Activated T-helper 1 cell treated with anti-CD3 and anti-CD28 coated beads, Interleukin-12 subunit alpha, Interleukin-12 subunit beta, Interleukin-2, Interleukin-4 antibody, amounts not matched to agents 30 ng/mL and 10 ng/mL and 1 ng/mL, durations not matched to agents 14 hours and 24 hours and 36 hours (primary cell): ENCODE measurements at regions not wholly inside any gene's neighbourhood (a gene's known extent, or its start where the extent isn't known, plus 50 kb on each side); places are given as distances from the start of the nearest gene placed in this dataset.

Source experiments
- DNase-seq: peaks from one replicate; pipeline ENCODE4 v3.0.0; 2021; ENCODE audit warnings: low spot score
- H3K27ac Mint-ChIP-seq: one replicate; pipeline ENCODE4 v1.8.0; 2021; ENCODE audit warnings: mild to moderate bottlenecking, mixed read lengths
- H3K27me3 Mint-ChIP-seq: one replicate; pipeline ENCODE4 v1.8.0; 2022; ENCODE audit warnings: mild to moderate bottlenecking, moderate library complexity, mixed read lengths; ENCODE audit not compliant: insufficient read depth
- H3K36me3 Mint-ChIP-seq: one replicate; pipeline ENCODE4 v1.8.0; 2021; ENCODE audit warnings: low read depth, mixed read lengths
- H3K4me1 Mint-ChIP-seq: one replicate; pipeline ENCODE4 v1.8.0; 2021; ENCODE audit warnings: low read depth, mixed read lengths
- H3K4me3 Mint-ChIP-seq: one replicate; pipeline ENCODE4 v1.8.0; 2021; ENCODE audit warnings: mild to moderate bottlenecking, moderate library complexity, mixed read lengths
- H3K9me3 Mint-ChIP-seq: one replicate; pipeline ENCODE4 v1.8.0; 2021; ENCODE audit warnings: mixed read lengths
- intact Hi-C: fragments of 100-400 bp; cut with micrococcal nuclease; formaldehyde crosslinking; loops from one replicate; pipeline ENCODE4 v1.15.1; 2024

- DNase-seq, result no peak
- no peaks in the 10 kb centered on the region for H3K9me3 Mint-ChIP-seq
- no peak overlapping the region for H3K4me3 Mint-ChIP-seq
- H3K4me1 Mint-ChIP-seq, result no peaks in the 10 kb centered on the region
- intact Hi-C loops, result no loop called here
- H3K36me3 Mint-ChIP-seq, result no peaks in the 10 kb centered on the region
- peaks cover 8% of the 10 kb centered on the region for H3K27me3 Mint-ChIP-seq
- H3K27ac Mint-ChIP-seq, result no peak overlapping the region
Measured at GRCh38 chr16:56075732-56076388, 115.4 kb upstream of the GNAO1 start.

GRCh38 chr16:56073508-56073907 lies 117.8 kb upstream of the GNAO1 start:
- H3K4me3 Mint-ChIP-seq, result no peak overlapping the region
- intact Hi-C loops, result no loop called here
- H3K9me3 Mint-ChIP-seq, result no peaks in the 10 kb centered on the region
- no peak for DNase-seq
- peaks cover 5% of the 10 kb centered on the region for H3K27me3 Mint-ChIP-seq
- no peak overlapping the region for H3K27ac Mint-ChIP-seq
- no peaks in the 10 kb centered on the region for H3K4me1 Mint-ChIP-seq
- no peaks in the 10 kb centered on the region for H3K36me3 Mint-ChIP-seq

GRCh38 chr16:56072096-56072495 lies 119.2 kb upstream of the GNAO1 start:
- no peak overlapping the region for H3K4me3 Mint-ChIP-seq

GRCh38 chr16:56068816-56069215 lies 122.5 kb upstream of the GNAO1 start:
- H3K27me3 Mint-ChIP-seq, result no peaks in the 10 kb centered on the region
- DNase-seq, result no peak
- no peaks in the 10 kb centered on the region for H3K4me1 Mint-ChIP-seq
- H3K36me3 Mint-ChIP-seq, result no peaks in the 10 kb centered on the region
- H3K4me3 Mint-ChIP-seq, result no peak overlapping the region
- H3K27ac Mint-ChIP-seq, result no peak overlapping the region
- intact Hi-C loops, result no loop called here
- H3K9me3 Mint-ChIP-seq, result no peaks in the 10 kb centered on the region

More at GRCh38 chr16:56072096-56072495, 119.2 kb upstream of the GNAO1 start:
- Mint-ChIP-seq H3K9me3 (no peaks in the 10 kb centered on the region), H3K4me1 (no peaks in the 10 kb centered on the region), H3K36me3 (no peaks in the 10 kb centered on the region), H3K27ac (no peak overlapping the region), H3K27me3 (peaks cover 5% of the 10 kb centered on the region)
- no peak for DNase-seq
- intact Hi-C loops, result no loop called here

GRCh38 chr16:56068314-56068713 lies 123.0 kb upstream of the GNAO1 start:
- Mint-ChIP-seq H3K36me3 (no peaks in the 10 kb centered on the region), H3K27me3 (no peaks in the 10 kb centered on the region), H3K27ac (no peak overlapping the region), H3K4me3 (no peak overlapping the region), H3K9me3 (no peaks in the 10 kb centered on the region), H3K4me1 (no peaks in the 10 kb centered on the region)
- intact Hi-C loops, result no loop called here
- DNase-seq, result no peak

GRCh38 chr16:56067406-56067805 lies 123.9 kb upstream of the GNAO1 start:
- H3K27me3 Mint-ChIP-seq, result no peaks in the 10 kb centered on the region
- H3K36me3 Mint-ChIP-seq, result no peaks in the 10 kb centered on the region
- H3K4me3 Mint-ChIP-seq, result no peak overlapping the region
- DNase-seq, result no peak
- no peaks in the 10 kb centered on the region for H3K9me3 Mint-ChIP-seq
- intact Hi-C loops, result no loop called here
- no peaks in the 10 kb centered on the region for H3K4me1 Mint-ChIP-seq
- H3K27ac Mint-ChIP-seq, result no peak overlapping the region

- no peak overlapping the region for H3K27ac Mint-ChIP-seq
- intact Hi-C loops, result no loop called here
- no peaks in the 10 kb centered on the region for H3K9me3 Mint-ChIP-seq
- no peaks in the 10 kb centered on the region for H3K36me3 Mint-ChIP-seq
- DNase-seq, result no peak
- H3K4me3 Mint-ChIP-seq, result no peak overlapping the region
- H3K27me3 Mint-ChIP-seq, result peaks cover 2% of the 10 kb centered on the region
- H3K4me1 Mint-ChIP-seq, result no peaks in the 10 kb centered on the region
Measured at GRCh38 chr16:56066617-56067016, 124.7 kb upstream of the GNAO1 start.

GRCh38 chr16:56063111-56063510 lies 128.2 kb upstream of the GNAO1 start:
- Mint-ChIP-seq H3K27ac (no peak overlapping the region), H3K4me1 (no peaks in the 10 kb centered on the region), H3K27me3 (peaks cover 4% of the 10 kb centered on the region), H3K9me3 (no peaks in the 10 kb centered on the region), H3K36me3 (no peaks in the 10 kb centered on the region), H3K4me3 (no peak overlapping the region)
- DNase-seq, result no peak
- intact Hi-C loops, result no loop called here

GRCh38 chr16:56057151-56057550 lies 134.1 kb upstream of the GNAO1 start:
- no peak overlapping the region for H3K27ac Mint-ChIP-seq
- no peaks in the 10 kb centered on the region for H3K4me1 Mint-ChIP-seq
- H3K4me3 Mint-ChIP-seq, result no peak overlapping the region
- DNase-seq, result no peak
- no peaks in the 10 kb centered on the region for H3K36me3 Mint-ChIP-seq
- H3K27me3 Mint-ChIP-seq, result peaks cover 7% of the 10 kb centered on the region
- intact Hi-C loops, result no loop called here
- H3K9me3 Mint-ChIP-seq, result no peaks in the 10 kb centered on the region

- intact Hi-C loops, result no loop called here
- Mint-ChIP-seq H3K9me3 (no peaks in the 10 kb centered on the region), H3K4me3 (no peak overlapping the region), H3K4me1 (no peaks in the 10 kb centered on the region), H3K27ac (no peak overlapping the region), H3K27me3 (peaks cover 8% of the 10 kb centered on the region), H3K36me3 (no peaks in the 10 kb centered on the region)
- DNase-seq, result no peak
Measured at GRCh38 chr16:56050916-56051315, 140.4 kb upstream of the GNAO1 start.

GRCh38 chr16:56048425-56049105 lies 142.7 kb upstream of the GNAO1 start:
- H3K27me3 Mint-ChIP-seq, result peaks cover 8% of the 10 kb centered on the region
- H3K9me3 Mint-ChIP-seq, result no peaks in the 10 kb centered on the region
- intact Hi-C loops, result no loop called here
- H3K4me3 Mint-ChIP-seq, result no peak overlapping the region
- H3K36me3 Mint-ChIP-seq, result no peaks in the 10 kb centered on the region
- DNase-seq, result no peak
- no peaks in the 10 kb centered on the region for H3K4me1 Mint-ChIP-seq
- no peak overlapping the region for H3K27ac Mint-ChIP-seq

GRCh38 chr16:56047307-56048234 lies 143.7 kb upstream of the GNAO1 start:
- no peak overlapping the region for H3K27ac Mint-ChIP-seq
- H3K9me3 Mint-ChIP-seq, result no peaks in the 10 kb centered on the region
- H3K27me3 Mint-ChIP-seq, result peaks cover 8% of the 10 kb centered on the region
- H3K36me3 Mint-ChIP-seq, result no peaks in the 10 kb centered on the region
- intact Hi-C loops, result no loop called here
- H3K4me3 Mint-ChIP-seq, result no peak overlapping the region
- H3K4me1 Mint-ChIP-seq, result no peaks in the 10 kb centered on the region
- no peak for DNase-seq

GRCh38 chr16:56042416-56042815 lies 148.9 kb upstream of the GNAO1 start:
- DNase-seq, result no peak
- Mint-ChIP-seq H3K27me3 (peaks cover 5% of the 10 kb centered on the region), H3K4me3 (no peak overlapping the region), H3K4me1 (no peaks in the 10 kb centered on the region), H3K9me3 (no peaks in the 10 kb centered on the region), H3K27ac (no peak overlapping the region), H3K36me3 (no peaks in the 10 kb centered on the region)
- intact Hi-C loops, result loop anchor here (1.0 kb wide), 1 partner anchor 276 kb away; no protein-coding TSS in a partner anchor
